GM21381 (cell line): ENCODE measurements at regions not wholly inside any gene's neighbourhood (a gene's known extent, or its start where the extent isn't known, plus 50 kb on each side); places are given as distances from the start of the nearest gene placed in this dataset.
"Not testable (repeated sequence)": the region's sequence is repeated elsewhere in the genome, so short reads cannot be mapped to it uniquely, and the experiment has no call there.

Source experiments
- ATAC-seq: cut with Tn5 transposase; IDR thresholded peaks from one replicate; pipeline ENCODE4 v1.9.1; 2021; ENCODE audit warnings: mild to moderate bottlenecking, moderate library complexity; ENCODE audit not compliant: unreplicated experiment

GRCh38 chr6:85111481-85112011 lies 338.3 kb upstream of the NT5E start:
- no peak for ATAC-seq

DNA sequence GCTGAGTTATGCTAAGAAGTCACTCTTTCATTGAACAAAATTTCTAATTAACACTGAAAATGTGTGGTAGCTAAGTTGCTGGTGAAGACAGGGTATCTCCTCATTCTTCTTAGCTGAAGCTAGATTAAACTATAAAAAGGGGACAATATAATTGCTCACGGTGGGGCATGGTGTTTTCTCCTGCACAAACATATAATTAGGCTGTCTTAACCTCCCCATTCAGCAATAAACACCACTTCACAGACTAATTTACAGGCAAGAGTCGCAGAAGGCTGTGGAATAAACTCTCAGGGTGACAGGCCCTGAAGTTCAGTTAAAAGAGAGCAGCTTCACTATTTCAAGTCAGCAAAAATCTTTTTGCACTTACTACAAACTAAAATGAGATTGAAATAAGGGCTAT lies 338.9 kb upstream of the NT5E start:
- no peak for ATAC-seq

GRCh38 chr6:85107701-85108100 lies 342.2 kb upstream of the NT5E start:
- no peak for ATAC-seq

- no peak for ATAC-seq
Observed at GRCh38 chr6:85096976-85097375, 332.6 kb upstream of the TBX18 start.

DNA sequence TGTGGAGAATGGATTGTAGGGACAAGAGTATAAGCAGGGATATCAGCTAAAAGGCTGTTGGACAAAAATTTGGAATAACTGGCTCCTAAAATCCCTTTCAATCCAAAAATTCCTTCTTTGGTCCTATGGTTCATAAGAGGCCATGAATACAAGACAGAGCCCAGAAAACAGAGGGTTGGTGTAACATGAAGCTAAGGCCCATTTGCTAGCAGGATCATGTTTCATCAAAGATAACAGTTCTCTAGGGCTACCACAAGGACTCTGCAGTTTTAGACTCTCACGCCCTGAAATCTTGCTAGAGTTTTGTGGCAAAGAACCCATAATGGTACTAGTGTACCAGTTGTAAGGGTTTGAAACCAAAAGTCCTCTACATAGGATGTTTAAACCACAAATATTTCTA lies 327.8 kb upstream of the TBX18 start:
- no peak for ATAC-seq

DNA sequence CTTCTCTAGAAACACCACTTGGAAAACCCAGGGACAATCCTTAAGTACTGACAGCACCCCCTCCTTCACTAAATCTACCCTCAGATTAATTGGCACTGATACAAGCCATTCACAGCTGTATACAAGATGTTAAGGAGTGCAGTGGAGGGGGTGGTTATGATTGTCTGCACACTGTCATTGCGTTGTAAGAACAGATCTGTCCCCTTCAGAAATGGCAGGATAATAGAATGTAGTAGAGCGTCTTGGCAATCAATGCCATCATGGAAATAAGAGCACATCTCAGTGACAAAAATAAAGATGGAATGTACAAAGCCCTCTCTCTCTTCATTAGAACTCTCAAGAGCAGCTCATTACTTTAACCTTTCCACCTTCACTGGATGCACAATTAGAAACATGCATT lies 324.9 kb upstream of the TBX18 start:
- no peak for ATAC-seq

DNA sequence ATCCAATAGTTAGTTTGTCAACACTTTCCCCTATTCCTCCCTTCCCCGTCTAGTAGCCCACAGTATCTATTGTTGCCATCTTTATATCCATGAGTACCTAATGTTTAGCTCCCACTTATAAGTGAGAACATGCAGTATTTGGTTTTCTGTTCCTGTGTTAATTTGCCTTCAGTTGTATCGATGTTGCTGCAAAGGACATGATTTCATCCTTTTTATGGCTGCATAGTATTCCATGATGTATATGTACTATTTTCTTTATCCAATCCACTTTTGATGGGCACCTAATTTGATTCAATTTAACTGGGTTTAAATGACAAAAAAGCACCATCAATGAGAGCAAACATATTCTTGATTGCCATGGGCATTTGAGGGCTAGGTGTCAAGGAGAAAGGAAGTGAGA lies 321.5 kb upstream of the TBX18 start:
- no peak for ATAC-seq

DNA sequence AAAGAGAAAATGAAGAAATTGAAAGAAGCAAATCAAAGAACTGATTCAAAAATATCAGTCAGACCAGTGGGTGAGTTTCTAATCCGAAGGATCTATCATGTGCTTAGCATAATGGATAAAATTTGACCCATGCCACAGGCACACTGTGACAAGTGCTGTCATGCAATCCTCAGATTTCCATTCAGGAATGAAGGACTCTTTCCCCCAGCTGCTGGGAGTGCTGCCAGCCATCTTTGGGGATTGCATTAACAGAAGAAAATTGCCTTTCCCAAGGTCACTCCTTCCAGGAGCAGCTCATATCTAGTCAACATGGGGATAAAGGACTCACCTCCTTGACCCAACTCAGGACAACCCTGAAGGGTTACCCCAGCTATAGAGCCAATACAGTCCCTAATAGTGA lies 316.7 kb upstream of the TBX18 start:
- no peak for ATAC-seq

DNA sequence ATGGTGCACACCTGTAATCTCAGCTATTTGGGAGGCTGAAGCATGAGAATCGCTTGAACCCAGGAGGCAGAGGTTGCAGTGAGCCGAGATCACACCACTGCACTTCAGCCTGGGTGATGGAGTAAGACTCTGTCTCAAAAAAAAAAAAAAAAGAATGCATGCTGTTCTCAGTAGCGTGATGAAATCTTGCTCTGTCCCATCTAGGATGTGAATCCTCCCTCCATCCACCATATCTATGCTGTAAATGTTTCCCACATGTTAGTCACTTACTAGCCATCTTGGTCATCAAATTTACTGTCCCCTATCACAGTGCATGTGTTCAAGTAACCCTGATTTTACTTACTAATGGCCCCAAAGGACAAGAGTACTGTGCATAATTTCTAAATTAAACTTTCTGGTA lies 315.4 kb upstream of the TBX18 start:
- ATAC-seq: no peak

DNA sequence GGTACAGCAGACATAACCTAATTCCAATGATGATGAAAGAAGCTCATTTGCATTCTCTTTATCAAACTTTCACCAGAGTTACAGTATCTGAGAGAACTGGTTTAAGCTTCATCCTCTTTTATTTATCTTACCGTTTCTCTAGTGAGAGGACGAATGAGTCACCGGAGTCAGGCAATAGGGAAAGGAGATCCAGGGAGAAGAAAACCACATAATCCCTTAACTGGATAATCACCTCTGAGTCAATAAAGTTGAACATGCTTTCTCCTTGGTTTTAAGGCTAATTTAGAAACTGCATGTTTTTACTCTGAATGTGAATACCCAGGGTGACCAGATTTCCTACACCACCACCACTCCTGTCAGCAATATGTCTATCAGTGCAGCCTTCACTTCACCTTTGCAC lies 313.7 kb upstream of the TBX18 start:
- ATAC-seq: no peak

GRCh38 chr6:85077098-85077497 lies 312.7 kb upstream of the TBX18 start:
- no peak for ATAC-seq

GRCh38 chr6:85071845-85072244 lies 307.4 kb upstream of the TBX18 start:
- not testable (repeated sequence) for ATAC-seq

DNA sequence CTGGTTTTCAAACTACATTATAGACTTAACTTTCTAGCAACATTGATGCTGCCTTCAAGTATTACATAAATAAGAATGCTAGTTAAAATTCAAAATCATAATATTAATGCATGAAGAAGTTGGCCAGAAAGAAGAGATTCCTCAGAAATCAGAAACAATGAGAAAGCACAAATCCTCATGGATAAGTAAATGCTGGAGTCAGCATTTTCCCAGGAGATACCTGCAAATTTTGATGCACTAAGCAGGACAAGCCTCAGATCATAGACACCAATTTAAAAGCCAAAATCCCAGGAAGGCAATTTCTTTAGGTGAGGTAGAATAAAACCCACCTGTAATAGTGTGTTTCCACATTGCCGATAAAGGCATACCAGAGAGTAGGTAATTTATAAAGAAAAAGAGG lies 305.2 kb upstream of the TBX18 start:
- ATAC-seq: no peak

DNA sequence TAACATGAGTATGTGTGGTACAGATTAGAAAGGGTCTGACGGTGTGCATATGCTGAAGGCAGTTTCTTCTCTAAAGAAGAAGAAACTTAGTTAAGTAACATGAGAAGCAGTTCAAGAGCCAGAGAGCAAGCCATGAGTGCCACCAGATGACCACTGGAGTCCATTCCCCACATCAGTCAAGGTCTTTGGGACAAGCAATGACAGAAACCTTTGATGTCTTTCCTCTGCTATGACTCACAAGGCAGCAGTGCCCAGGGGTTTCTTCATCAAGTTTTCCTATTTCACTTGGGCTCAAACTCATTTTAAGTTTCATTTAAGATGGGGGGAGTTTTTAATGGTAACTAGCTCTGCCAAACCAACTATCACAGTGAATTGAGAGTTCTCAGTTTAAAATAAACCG lies 303.8 kb upstream of the TBX18 start:
- ATAC-seq: no peak

DNA sequence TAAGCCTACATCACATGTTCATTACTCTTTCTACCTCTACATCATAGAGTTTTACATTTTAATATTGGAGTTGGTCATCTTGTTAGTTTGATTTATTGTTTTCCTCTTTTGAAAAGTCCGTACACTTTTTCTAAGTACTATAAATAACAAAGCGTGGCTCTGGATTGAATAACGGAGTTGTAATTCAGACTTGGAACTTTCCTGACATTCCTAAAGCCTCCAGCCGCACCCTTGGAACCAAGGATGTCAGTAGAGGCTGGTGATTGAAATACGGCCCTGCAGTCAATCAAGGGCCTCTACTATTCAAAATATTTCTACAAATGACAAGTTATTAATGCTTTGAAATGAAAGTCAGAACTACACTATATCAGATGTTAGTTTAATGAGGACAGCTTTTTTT lies 301.9 kb upstream of the TBX18 start:
- ATAC-seq: no peak

GRCh38 chr6:85065831-85066230 lies 301.4 kb upstream of the TBX18 start:
- no peak for ATAC-seq

- ATAC-seq: no peak
Observed at GRCh38 chr6:85063611-85064010, 299.2 kb upstream of the TBX18 start.

- ATAC-seq: no peak
Observed at GRCh38 chr6:85062884-85063283, 298.5 kb upstream of the TBX18 start.

- ATAC-seq: no peak
Observed at GRCh38 chr6:85058806-85059205, 294.4 kb upstream of the TBX18 start.

DNA sequence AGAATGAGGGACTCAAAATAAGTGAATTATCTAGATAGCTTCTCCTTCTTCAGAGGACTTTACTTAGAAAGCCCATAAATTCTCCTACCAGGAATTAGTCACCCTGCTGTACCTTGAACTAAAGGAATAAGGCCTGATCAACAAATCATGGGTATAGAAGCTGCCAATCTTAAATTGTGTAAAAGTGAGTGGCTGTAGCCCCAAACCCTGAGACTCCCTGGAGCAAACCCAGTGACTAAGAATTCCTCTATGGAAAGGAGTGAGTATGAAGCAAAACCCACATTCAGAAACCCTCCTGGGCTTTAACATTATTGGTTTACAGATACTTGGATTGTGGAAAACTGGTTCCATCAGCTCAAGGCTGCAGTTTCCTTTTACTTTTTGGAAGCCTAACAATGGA lies 285.8 kb upstream of the TBX18 start:
- ATAC-seq: no peak

DNA sequence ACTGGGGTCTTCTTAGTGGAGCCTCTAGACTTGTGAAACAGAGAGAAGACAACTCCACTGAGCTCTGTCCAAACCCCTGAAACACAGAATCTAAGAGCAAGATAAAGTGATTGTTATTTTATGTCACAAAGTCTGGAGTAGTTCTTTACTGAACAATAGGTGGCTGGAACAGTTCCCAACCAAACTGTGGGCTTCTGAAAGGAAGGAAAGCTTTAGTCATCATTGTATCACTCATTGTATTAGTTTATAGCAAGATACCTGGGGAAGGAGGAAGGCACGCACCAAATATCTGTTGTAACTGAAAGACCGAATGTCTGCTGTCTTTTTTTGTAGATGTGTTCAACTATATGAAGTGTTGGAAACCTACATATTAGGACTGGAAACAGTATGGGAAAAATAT lies 284.9 kb upstream of the TBX18 start:
- no peak for ATAC-seq

DNA sequence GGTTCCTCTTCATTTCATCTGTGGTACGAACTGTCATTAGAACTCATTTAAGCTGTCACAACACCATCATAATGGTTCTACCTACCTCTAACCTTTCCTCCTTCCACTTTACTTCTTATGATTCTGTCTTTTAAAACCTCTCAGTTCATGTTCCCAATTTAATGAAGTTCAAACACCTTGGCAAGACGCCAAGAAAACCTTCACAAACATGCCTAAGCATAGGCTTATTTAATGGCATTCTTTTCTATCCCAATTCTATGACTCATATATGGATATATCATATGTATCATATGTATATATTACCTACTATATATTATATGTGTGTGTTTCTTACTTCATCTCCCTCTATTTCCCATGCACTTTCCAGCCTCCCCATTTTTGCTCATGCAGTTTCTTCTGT lies 283.4 kb upstream of the TBX18 start:
- no peak for ATAC-seq

GRCh38 chr6:85045767-85046166 lies 281.4 kb upstream of the TBX18 start:
- ATAC-seq: not testable (repeated sequence)

- ATAC-seq: no peak
Observed at GRCh38 chr6:85044361-85044760, 280.0 kb upstream of the TBX18 start.
